Thoracic aorta (tissue), 2 donors: ENCODE measurements at regions not wholly inside any gene's neighbourhood (a gene's known extent, or its start where the extent isn't known, plus 50 kb on each side); places are given as distances from the start of the nearest gene placed in this dataset.

ENCODE experiments used
- ATAC-seq: fragments of 150-250 bp; one replicate; pipeline ENCODE4 v1.8.0; 2017; ENCODE audit warnings: low read depth; ENCODE audit not compliant: insufficient number of reproducible peaks, low FRiP score
- DNase-seq: peaks from one replicate; pipeline ENCODE4 v3.0.0-alpha.2; 2020; ENCODE audit warnings: low spot score
- H3K27ac ChIP-seq, 2 donors: fragments of 200-600 bp; sonication (generic); 1 replicate in 1 of 2; 2 replicates in 1 of 2; pipeline ENCODE4 v1.5.1; 2016; ENCODE audit warnings: mild to moderate bottlenecking in 2 of 2, moderate library complexity in 2 of 2
- H3K27me3 ChIP-seq: fragments of 200-600 bp; sonication (generic); replicated peaks from 2 replicates; pipeline ENCODE4 v1.6.0; 2016; ENCODE audit warnings: mild to moderate bottlenecking; ENCODE audit not compliant: insufficient read depth
- H3K36me3 ChIP-seq: fragments of 200-600 bp; sonication (generic); one replicate; pipeline ENCODE4 v1.5.1; 2016
- H3K4me1 ChIP-seq, 2 donors: fragments of 200-600 bp; sonication (generic); 1 replicate in 1 of 2; 2 replicates in 1 of 2; pipeline versions ENCODE4 v1.5.1 to v1.6.0; 2016; ENCODE audit warnings: low read depth in 2 of 2, mild to moderate bottlenecking in 1 of 2; ENCODE audit not compliant: control insufficient read depth in 1 of 2
- H3K4me3 ChIP-seq: fragments of 200-600 bp; sonication (generic); 2 replicates; pipeline ENCODE4 v1.5.1; 2016; ENCODE audit warnings: mild to moderate bottlenecking
- H3K9me3 ChIP-seq: fragments of 200-600 bp; sonication (generic); 2 replicates; pipeline ENCODE4 v1.5.1; 2016
- TF ChIP-seq, protein P1 (sequence below): fragments of 200-600 bp; sonication (generic); IDR thresholded peaks from one replicate; pipeline ENCODE4 v1.5.1; 2019; ENCODE audit warnings: antibody characterized with exemption

DNA sequence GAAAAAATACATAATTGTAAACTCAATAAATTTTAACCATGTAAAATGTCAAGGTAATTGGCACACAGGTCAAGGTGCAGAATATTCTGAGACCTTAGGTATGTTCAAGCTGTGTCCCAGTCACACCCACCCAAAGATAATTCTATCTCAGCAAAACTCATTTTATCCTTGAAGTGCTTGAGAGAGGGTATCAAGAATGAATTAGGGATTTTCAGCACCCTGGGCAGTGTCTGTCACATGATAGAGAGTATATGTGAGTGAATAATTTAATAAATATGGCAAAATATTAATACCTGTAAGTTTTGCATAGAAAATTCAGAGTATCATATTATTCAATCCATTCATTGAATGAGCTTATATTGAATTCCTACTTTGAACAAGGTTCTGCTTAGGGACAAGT, 567.9 kb downstream of the FBXO15 start:
- no peak for ATAC-seq
- H3K9me3 ChIP-seq: no peaks in the 10 kb centered on the region
- TF ChIP-seq, protein P1, sequence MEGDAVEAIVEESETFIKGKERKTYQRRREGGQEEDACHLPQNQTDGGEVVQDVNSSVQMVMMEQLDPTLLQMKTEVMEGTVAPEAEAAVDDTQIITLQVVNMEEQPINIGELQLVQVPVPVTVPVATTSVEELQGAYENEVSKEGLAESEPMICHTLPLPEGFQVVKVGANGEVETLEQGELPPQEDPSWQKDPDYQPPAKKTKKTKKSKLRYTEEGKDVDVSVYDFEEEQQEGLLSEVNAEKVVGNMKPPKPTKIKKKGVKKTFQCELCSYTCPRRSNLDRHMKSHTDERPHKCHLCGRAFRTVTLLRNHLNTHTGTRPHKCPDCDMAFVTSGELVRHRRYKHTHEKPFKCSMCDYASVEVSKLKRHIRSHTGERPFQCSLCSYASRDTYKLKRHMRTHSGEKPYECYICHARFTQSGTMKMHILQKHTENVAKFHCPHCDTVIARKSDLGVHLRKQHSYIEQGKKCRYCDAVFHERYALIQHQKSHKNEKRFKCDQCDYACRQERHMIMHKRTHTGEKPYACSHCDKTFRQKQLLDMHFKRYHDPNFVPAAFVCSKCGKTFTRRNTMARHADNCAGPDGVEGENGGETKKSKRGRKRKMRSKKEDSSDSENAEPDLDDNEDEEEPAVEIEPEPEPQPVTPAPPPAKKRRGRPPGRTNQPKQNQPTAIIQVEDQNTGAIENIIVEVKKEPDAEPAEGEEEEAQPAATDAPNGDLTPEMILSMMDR: no peak

DNA sequence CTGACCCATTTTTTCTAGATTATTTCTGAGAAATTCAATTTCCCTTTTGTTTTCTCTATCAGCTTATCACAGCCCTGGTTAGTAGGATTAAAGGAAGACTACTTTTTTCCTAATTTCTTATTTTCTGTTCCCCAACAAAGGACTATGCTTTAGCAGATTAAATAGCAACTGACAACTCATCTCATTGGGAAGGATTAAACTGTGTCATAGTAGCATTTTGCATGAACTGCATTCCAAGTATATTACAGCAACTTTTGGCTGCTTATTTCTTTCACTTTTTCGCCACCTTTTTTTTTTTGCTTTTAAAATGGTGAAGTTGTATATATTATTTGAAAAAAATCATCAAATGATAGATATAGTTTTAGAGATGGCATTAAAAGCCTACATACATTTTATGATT, 570.3 kb downstream of the FBXO15 start:
- Histone ChIP-seq H3K27me3 (no peaks in the 10 kb centered on the region), H3K4me1 (no peaks in the 10 kb centered on the region), H3K9me3 (no peaks in the 10 kb centered on the region), H3K27ac (no peak overlapping the region), H3K36me3 (no peaks in the 10 kb centered on the region), H3K4me3 (no peak overlapping the region)
- ATAC-seq (no peak), DNase-seq (no peak)
- TF ChIP-seq, protein P1: no peak

More for the DNA sequence above, 567.9 kb downstream of the FBXO15 start:
- no peaks in the 10 kb centered on the region for H3K36me3 ChIP-seq
- H3K4me1 ChIP-seq: no peaks in the 10 kb centered on the region
- no peak for DNase-seq
- no peak overlapping the region for H3K27ac ChIP-seq
- H3K27me3 ChIP-seq: no peaks in the 10 kb centered on the region
- H3K4me3 ChIP-seq: no peak overlapping the region

DNA sequence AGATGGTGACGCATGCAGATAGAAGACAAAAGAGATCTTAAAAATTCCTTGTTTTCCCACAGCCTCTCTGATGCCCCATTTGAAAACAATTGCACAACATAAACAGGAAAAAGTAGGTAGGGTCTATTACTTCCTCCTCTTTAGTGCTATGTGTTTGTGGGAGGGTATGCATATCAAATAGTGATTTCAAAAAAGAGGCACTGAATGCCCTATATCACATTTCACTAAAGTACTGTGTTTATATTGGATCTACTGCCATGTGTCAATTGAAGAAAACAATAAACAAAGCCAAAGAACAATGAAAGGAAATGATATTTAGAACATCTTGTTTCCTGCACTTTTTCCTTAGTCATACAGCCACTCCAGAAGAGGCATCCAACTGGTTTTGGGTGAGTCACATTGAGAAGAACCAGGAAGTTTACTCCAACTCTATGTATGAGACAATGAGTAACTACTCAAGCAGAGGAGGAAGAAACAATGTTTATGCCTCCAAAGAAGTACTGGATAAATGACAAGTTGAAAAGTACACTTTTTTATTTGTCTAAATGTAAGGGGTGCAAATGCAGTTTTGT, 583.6 kb downstream of the FBXO15 start:
- TF ChIP-seq, protein P1: no peak
- no peaks in the 10 kb centered on the region for H3K36me3 ChIP-seq
- no peak overlapping the region for H3K27ac ChIP-seq
- H3K9me3 ChIP-seq: no peaks in the 10 kb centered on the region
- ATAC-seq (no peak), DNase-seq (no peak)
- no peaks in the 10 kb centered on the region for H3K27me3 ChIP-seq
- H3K4me1 ChIP-seq: no peaks in the 10 kb centered on the region
- no peak overlapping the region for H3K4me3 ChIP-seq

DNA sequence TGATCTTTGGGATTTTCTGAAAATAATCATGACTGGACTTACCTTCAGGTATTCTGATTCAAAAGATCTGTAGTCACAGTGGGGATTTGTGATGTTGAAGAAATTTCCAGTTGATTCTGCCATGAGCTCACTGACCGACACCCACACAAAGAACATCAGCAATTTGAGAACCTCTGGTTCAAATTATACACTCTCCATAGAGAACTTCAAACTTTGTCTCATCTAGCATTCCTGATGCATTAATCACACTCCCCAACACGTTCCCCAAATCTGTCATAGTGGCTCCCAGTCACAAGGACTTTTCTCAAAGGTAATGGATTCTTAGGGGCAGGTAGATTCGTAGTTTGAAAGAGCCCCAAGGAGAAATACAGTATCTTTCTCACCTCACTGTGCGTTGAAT, 584.3 kb downstream of the FBXO15 start:
- Histone ChIP-seq H3K9me3 (no peaks in the 10 kb centered on the region), H3K27me3 (no peaks in the 10 kb centered on the region), H3K4me3 (no peak overlapping the region), H3K36me3 (no peaks in the 10 kb centered on the region), H3K4me1 (no peaks in the 10 kb centered on the region), H3K27ac (no peak overlapping the region)
- TF ChIP-seq, protein P1: no peak
- DNase-seq (no peak), ATAC-seq (no peak)

DNA sequence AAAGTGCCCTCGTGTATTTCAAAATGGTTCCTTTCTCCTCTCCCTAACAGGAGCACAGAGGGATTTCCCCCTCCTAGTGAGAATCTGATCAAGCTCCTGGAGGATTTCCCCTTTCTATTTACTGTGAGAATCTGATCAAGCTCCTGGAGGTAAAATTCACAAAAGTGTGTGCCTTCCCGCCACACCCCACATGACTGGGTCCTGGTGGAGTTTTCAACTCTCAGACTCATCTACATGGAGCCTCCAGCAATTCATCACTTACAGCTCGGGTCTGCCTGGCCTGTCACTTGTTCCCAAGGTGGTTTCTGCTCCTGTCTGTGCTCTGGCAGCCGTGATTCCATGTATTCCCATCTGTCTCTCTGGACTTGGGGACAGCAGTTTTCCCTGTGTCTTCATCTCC, 590.7 kb downstream of the FBXO15 start:
- no peaks in the 10 kb centered on the region for H3K4me1 ChIP-seq
- H3K36me3 ChIP-seq: no peaks in the 10 kb centered on the region
- TF ChIP-seq, protein P1: no peak
- H3K9me3 ChIP-seq: no peaks in the 10 kb centered on the region
- DNase-seq (no peak), ATAC-seq (no peak)
- no peak overlapping the region for H3K4me3 ChIP-seq
- no peaks in the 10 kb centered on the region for H3K27me3 ChIP-seq
- no peak overlapping the region for H3K27ac ChIP-seq
